ENCODE measurements at regions not wholly inside any gene's neighbourhood (a gene's known extent, or its start where the extent isn't known, plus 50 kb on each side); places are given as distances from the start of the nearest gene placed in this dataset.

DNA sequence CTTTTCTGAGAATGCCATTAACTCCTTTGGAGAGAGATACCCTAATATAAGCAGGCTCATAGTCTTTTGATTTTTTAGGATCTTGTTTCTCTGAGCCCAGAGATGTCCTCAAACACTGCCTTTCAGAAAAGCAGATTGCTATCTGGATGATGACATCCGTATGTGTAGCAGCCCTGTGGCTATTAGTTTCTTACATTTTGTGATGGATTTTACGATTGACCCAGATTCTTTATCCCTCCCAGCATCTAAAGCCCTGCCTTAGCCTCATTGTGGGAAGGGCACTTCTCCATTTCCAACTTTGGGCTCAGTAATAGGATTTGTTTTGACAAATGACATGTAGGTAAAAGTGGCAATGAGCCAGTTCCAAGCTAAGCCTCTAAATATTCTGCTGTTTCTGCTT is 300.3 kb downstream of the TTLL7 start:
- TF ChIP-seq, protein P1, sequence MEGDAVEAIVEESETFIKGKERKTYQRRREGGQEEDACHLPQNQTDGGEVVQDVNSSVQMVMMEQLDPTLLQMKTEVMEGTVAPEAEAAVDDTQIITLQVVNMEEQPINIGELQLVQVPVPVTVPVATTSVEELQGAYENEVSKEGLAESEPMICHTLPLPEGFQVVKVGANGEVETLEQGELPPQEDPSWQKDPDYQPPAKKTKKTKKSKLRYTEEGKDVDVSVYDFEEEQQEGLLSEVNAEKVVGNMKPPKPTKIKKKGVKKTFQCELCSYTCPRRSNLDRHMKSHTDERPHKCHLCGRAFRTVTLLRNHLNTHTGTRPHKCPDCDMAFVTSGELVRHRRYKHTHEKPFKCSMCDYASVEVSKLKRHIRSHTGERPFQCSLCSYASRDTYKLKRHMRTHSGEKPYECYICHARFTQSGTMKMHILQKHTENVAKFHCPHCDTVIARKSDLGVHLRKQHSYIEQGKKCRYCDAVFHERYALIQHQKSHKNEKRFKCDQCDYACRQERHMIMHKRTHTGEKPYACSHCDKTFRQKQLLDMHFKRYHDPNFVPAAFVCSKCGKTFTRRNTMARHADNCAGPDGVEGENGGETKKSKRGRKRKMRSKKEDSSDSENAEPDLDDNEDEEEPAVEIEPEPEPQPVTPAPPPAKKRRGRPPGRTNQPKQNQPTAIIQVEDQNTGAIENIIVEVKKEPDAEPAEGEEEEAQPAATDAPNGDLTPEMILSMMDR (IDR thresholded peaks at IDR 0.05): no peak
- TF ChIP-seq POLR2AphosphoS5 (IDR thresholded peaks at IDR 0.05): no peak
